PC-9 (cell line): ENCODE measurements at regions not wholly inside any gene's neighbourhood (a gene's known extent, or its start where the extent isn't known, plus 50 kb on each side); places are given as distances from the start of the nearest gene placed in this dataset.

Experiments
- BruUV-seq: library from RNA; stranded (reverse); fragments of 400-500 nt; replicated peaks from 2 replicates; lab custom pipeline; 2021; lab: Mats Ljungman, UMichigan
- CTCF ChIA-PET: fragments of 300-600 bp; sonication (Branson Sonifier 250); formaldehyde crosslinking; loops from one replicate; lab custom pipeline; 2022; ENCODE audit warnings: antibody characterized with exemption; lab: Charles Lee
- POLR2A ChIA-PET: fragments of 300-600 bp; sonication (Branson Sonifier 250); formaldehyde crosslinking; loops from one replicate; lab custom pipeline; 2022; ENCODE audit warnings: antibody characterized with exemption; ENCODE audit not compliant: unreplicated experiment; lab: Charles Lee
- DNase-seq, 2 experiments: peaks; one replicate each; pipeline versions ENCODE4 v3.0.0 to v3.0.0-alpha.2; 2015 to 2022; ENCODE audit warnings: mixed read lengths in 1 of 2
- H2AFZ ChIP-seq: fragments of 200-600 bp; sonication (generic); 2 replicates; pipeline ENCODE4 v1.8.1; 2017; ENCODE audit warnings: antibody characterized with exemption
- H3F3A ChIP-seq: fragments of 200-600 bp; sonication (generic); 2 replicates; pipeline ENCODE4 v1.8.1; 2017; ENCODE audit warnings: antibody characterized with exemption, mild to moderate bottlenecking, low read depth; ENCODE audit not compliant: insufficient read depth
- H3K27ac ChIP-seq: fragments of 200-600 bp; sonication (generic); 2 replicates; pipeline ENCODE4 v1.6.1; 2016; ENCODE audit warnings: mixed run types
- H3K27me3 ChIP-seq: fragments of 200-600 bp; sonication (generic); 2 replicates; pipeline ENCODE4 v1.6.1; 2016; ENCODE audit warnings: low read depth, mixed run types; ENCODE audit not compliant: insufficient read depth
- H3K36me3 ChIP-seq: fragments of 200-600 bp; sonication (generic); 2 replicates; pipeline ENCODE4 v1.6.1; 2016; ENCODE audit warnings: low read depth, mixed run types
- H3K4me1 ChIP-seq: fragments of 200-600 bp; sonication (generic); replicated peaks from 2 replicates; pipeline ENCODE4 v1.6.1; 2016; ENCODE audit warnings: mixed run types; ENCODE audit not compliant: insufficient read depth
- H3K4me2 ChIP-seq: fragments of 200-600 bp; sonication (generic); 2 replicates; pipeline ENCODE4 v1.6.1; 2017; ENCODE audit warnings: mixed run types
- H3K4me3 ChIP-seq: fragments of 200-600 bp; sonication (generic); 2 replicates; pipeline ENCODE4 v1.6.1; 2016; ENCODE audit warnings: mixed run types
- H3K79me2 ChIP-seq: fragments of 200-600 bp; sonication (generic); 2 replicates; pipeline ENCODE4 v1.6.1; 2017; ENCODE audit warnings: low read depth, mixed run types
- H3K9me2 ChIP-seq: fragments of 200-600 bp; sonication (generic); 2 replicates; pipeline ENCODE4 v1.8.1; 2017; ENCODE audit warnings: mild to moderate bottlenecking; ENCODE audit not compliant: insufficient read depth
- H3K9me3 ChIP-seq: fragments of 200-600 bp; sonication (generic); 2 replicates; pipeline ENCODE4 v1.8.1; 2016; ENCODE audit warnings: low read depth; ENCODE audit not compliant: insufficient read depth
- H4K20me1 ChIP-seq: fragments of 200-600 bp; sonication (generic); 2 replicates; pipeline ENCODE4 v1.8.1; 2017; ENCODE audit not compliant: insufficient read depth
- CTCF ChIP-seq: fragments of 200-600 bp; sonication (generic); conservative IDR thresholded peaks from 2 replicates; pipeline ENCODE4 v1.6.1; 2017; ENCODE audit warnings: mixed run types, antibody characterized with exemption, mild to moderate bottlenecking, moderate library complexity
- EZH2 ChIP-seq: fragments of 200-600 bp; sonication (generic); IDR thresholded peaks from 2 replicates; pipeline ENCODE4 v1.8.0; 2017; ENCODE audit warnings: antibody characterized with exemption, low read depth
- intact Hi-C: fragments of 100-400 bp; cut with micrococcal nuclease; formaldehyde crosslinking; loops from one replicate; pipeline ENCODE4 v1.10.0; 2022; ENCODE audit not compliant: unreplicated experiment

GRCh38 chr1:30507401-30508174 lies 215.8 kb downstream of the MATN1 start:
- Histone ChIP-seq H3K4me3 (no peak overlapping the region), H3K4me1 (peaks cover 7% of the 10 kb centered on the region), H3K36me3 (no peaks in the 10 kb centered on the region), H2AFZ (no peak overlapping the region), H3K9me3 (no peaks in the 10 kb centered on the region), H4K20me1 (no peaks in the 10 kb centered on the region), H3K9me2 (no peaks in the 10 kb centered on the region), H3K27me3 (no peaks in the 10 kb centered on the region), H3K4me2 (no peak overlapping the region), H3F3A (no peaks in the 10 kb centered on the region), H3K27ac (no peak overlapping the region), H3K79me2 (no peaks in the 10 kb centered on the region)
- ChIA-PET CTCF (no interaction called here), POLR2A (no interaction called here)
- TF ChIP-seq EZH2 (no peak), CTCF (no peak)
- no TSS peak for BruUV-seq
- intact Hi-C loops = no loop called here
- DNase-seq = no peak

- CTCF ChIA-PET = no interaction called here
These were observed 216.4 kb downstream of the MATN1 start for GRCh38 chr1:30507016-30507312.

GRCh38 chr1:30506291-30507015 lies 216.9 kb downstream of the MATN1 start:
- H3K4me2 ChIP-seq = no peak overlapping the region
- ChIA-PET POLR2A (no interaction called here), CTCF (no interaction called here)
- BruUV-seq = no TSS peak
- H3K4me1 ChIP-seq = no peaks in the 10 kb centered on the region
- no peaks in the 10 kb centered on the region for H3K9me3 ChIP-seq
- no peaks in the 10 kb centered on the region for H3K27me3 ChIP-seq
- H3K4me3 ChIP-seq = no peak overlapping the region
- DNase-seq = no peak
- TF ChIP-seq EZH2 (no peak), CTCF (no peak)
- intact Hi-C loops = no loop called here
- no peak overlapping the region for H3K27ac ChIP-seq
- H3F3A ChIP-seq = no peaks in the 10 kb centered on the region
- H4K20me1 ChIP-seq = no peaks in the 10 kb centered on the region
- H3K9me2 ChIP-seq = no peaks in the 10 kb centered on the region
- no peaks in the 10 kb centered on the region for H3K79me2 ChIP-seq
- no peaks in the 10 kb centered on the region for H3K36me3 ChIP-seq
- H2AFZ ChIP-seq = no peak overlapping the region

More at GRCh38 chr1:30507016-30507312, 216.4 kb downstream of the MATN1 start:
- Histone ChIP-seq H3K9me3 (no peaks in the 10 kb centered on the region), H3K36me3 (no peaks in the 10 kb centered on the region), H2AFZ (no peak overlapping the region), H3K4me2 (no peak overlapping the region), H3K27me3 (no peaks in the 10 kb centered on the region), H3K27ac (no peak overlapping the region), H3K79me2 (no peaks in the 10 kb centered on the region), H3K4me3 (no peak overlapping the region), H3K9me2 (no peaks in the 10 kb centered on the region), H3K4me1 (peaks cover 1% of the 10 kb centered on the region), H4K20me1 (no peaks in the 10 kb centered on the region), H3F3A (no peaks in the 10 kb centered on the region)
- POLR2A ChIA-PET = no interaction called here
- BruUV-seq = no TSS peak
- TF ChIP-seq CTCF (no peak), EZH2 (no peak)
- intact Hi-C loops = no loop called here
- DNase-seq = no peak
